Bronchial epithelial cell (primary cell): ENCODE measurements at regions not wholly inside any gene's neighbourhood (a gene's known extent, or its start where the extent isn't known, plus 50 kb on each side); places are given as distances from the start of the nearest gene placed in this dataset.
A peak's percentile ranks its signal among the peaks of the same experiment; 100 is the strongest.

Experiments used
- DNase-seq: peaks from one replicate; pipeline ENCODE4 v3.0.0-alpha.2; 2010; ENCODE audit warnings: low read depth
- FAIRE-seq: peaks from 2 replicates; lab custom pipeline; 2011; peaks lifted over from hg19 to GRCh38; lab: Jason Lieb, UNC
- H3K27me3 ChIP-seq: 2 replicates; pipeline ENCODE4 v1.5.1; 2011; ENCODE audit warnings: low read length; ENCODE audit not compliant: control insufficient read depth, insufficient read depth
- H3K36me3 ChIP-seq: 2 replicates; pipeline ENCODE4 v1.5.1; 2011; ENCODE audit warnings: low read length; ENCODE audit not compliant: control insufficient read depth, insufficient read depth
- H3K4me3 ChIP-seq: 2 replicates; pipeline ENCODE4 v1.5.1; 2011; ENCODE audit warnings: mild to moderate bottlenecking, low read depth, low read length, control low read depth
- CTCF ChIP-seq: IDR thresholded peaks from 2 replicates; pipeline ENCODE4 v1.5.1; 2011; ENCODE audit warnings: mild to moderate bottlenecking, moderate library complexity, low read length, control low read depth, inconsistent platforms; ENCODE audit not compliant: insufficient read depth, severe bottlenecking

DNA sequence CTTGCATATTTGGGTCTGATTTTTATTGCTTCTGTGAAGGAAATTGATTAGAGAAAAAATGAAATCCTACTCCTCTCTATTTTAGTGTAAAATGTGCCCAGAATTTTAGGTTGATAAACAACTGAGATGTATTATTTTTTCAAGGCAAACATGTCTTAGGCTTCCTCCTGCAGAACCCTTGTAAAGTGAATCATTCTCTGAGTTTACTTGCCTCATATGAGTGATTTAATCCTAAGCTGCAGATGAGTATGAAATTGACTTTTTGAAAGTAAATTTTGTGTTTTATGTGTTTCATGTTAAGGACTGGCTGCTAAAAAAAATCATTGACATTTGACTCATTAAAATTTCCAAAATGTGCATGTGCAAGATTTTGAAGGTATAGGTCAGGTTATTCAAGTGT, 138.5 kb upstream of the PHACTR1 start:
- FAIRE-seq, result no peak
- Histone ChIP-seq H3K4me3 (no peak overlapping the region), H3K27me3 (no peaks in the 10 kb centered on the region), H3K36me3 (no peaks in the 10 kb centered on the region)
- no peak for TF ChIP-seq CTCF
- peak; percentile 60 for DNase-seq

DNA sequence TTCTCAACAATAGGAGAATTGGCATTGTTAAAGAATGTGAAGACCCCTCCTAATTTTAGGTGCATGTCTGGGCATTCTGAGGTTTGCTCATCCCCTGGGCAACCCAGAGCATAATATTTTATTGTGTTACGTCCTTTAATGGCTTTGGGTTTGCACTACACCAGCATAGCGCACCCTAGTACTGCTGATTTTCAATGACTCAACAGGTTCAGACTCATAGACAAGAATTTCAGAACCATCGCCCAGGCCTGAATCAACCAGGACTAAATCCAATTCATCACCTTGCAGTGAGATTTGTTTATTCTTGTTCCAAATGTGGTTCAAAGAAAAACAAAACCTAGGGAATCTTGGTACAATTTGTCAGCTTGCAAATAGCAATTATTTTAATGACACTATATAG, 137.8 kb upstream of the PHACTR1 start:
- Histone ChIP-seq H3K27me3 (no peaks in the 10 kb centered on the region), H3K4me3 (no peak overlapping the region), H3K36me3 (no peaks in the 10 kb centered on the region)
- no peak for TF ChIP-seq CTCF
- DNase-seq (peak; percentile 93), FAIRE-seq (no peak)

DNA sequence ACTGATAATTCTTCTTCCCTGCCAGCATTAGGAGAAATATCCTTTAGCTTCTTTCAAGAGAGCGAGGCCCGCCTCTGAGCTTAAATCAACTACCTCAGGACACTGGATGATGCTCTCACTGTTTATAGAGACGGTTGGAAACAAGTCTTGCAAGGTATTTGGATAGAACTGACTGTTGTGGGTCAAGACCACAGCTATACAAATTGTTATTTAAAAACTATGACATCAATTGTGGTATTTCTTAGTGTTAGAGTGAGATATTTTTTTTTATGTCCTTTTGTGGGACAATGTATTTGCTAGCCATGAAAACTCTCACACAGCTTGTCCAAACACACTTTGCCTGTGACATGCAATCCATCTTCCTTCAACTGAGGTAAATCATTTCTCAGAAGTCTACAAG, 136.3 kb upstream of the PHACTR1 start:
- Histone ChIP-seq H3K27me3 (no peaks in the 10 kb centered on the region), H3K36me3 (no peaks in the 10 kb centered on the region), H3K4me3 (no peak overlapping the region)
- no peak for TF ChIP-seq CTCF
- no peak for DNase-seq
- FAIRE-seq, result no peak

GRCh38 chr6:12582421-12583110, 134.0 kb upstream of the PHACTR1 start:
- Histone ChIP-seq H3K4me3 (no peak overlapping the region), H3K27me3 (no peaks in the 10 kb centered on the region), H3K36me3 (no peaks in the 10 kb centered on the region)
- FAIRE-seq, result no peak
- no peak for DNase-seq
- no peak for TF ChIP-seq CTCF

DNA sequence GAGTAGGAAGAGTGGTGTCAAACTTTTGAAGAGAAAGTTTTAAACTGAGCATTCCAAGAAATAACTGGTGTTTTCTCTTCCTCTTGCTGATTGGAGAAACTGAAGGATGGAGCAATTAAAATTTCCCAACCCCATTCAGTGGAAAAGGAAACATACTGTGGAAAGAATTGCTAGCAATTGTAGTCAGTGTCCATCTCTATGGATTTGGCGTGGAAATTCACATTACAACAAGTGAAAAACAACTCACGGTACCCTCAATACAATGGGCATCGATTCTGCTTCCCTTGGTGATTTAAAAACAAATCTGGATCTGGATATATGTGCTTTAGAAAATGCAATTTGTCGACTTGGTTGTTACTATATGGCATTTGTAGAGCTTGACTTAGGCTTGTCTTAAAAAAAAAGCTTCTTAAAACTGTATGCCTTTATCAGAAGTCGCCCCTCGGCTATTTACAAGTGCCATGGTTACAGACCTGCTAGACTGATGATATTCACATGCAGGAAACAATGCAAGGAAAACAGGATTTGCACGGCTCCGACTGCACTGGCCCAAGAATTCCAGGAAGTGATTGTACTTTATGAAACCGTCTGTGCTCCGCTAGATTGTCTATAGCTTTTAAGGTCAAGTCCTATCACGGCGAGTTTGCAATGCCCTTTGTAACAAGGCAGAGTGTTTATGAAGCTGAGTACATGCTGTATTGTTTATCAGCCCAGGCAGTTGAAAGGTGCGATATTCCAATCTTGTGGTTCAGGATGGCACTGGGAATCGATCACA, 131.7 kb upstream of the PHACTR1 start:
- H3K4me3 ChIP-seq, result no peak overlapping the region
- FAIRE-seq, result no peak
- DNase-seq, result no peak
- no peaks in the 10 kb centered on the region for H3K36me3 ChIP-seq
- TF ChIP-seq CTCF, result no peak
- H3K27me3 ChIP-seq, result no peaks in the 10 kb centered on the region

DNA sequence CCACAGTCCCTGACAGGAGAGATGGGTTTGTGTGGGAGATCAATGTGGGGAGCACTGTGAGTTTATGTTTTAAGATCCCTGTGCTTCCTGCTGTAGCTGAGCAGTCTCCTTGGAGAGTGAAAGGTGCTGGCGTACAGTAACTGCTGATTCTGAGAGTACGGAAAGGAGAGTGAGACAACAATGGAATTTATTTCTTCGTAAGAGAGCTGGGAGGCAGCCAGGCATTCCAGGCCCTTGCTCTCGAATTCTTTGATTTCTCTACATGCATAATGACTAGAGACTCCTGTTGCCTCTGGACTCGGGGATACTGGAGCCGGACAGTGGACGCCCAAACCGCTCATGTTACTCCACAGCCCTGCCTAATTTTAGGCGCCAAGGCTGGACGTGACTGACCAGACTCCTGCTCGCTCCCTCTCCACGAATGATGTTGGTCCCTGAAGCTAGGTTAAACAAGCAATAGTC, 131.0 kb upstream of the PHACTR1 start:
- DNase-seq (no peak), FAIRE-seq (no peak)
- Histone ChIP-seq H3K36me3 (no peaks in the 10 kb centered on the region), H3K4me3 (no peak overlapping the region), H3K27me3 (no peaks in the 10 kb centered on the region)
- TF ChIP-seq CTCF, result no peak
